ENCODE measurements at regions not wholly inside any gene's neighbourhood (a gene's known extent, or its start where the extent isn't known, plus 50 kb on each side); places are given as distances from the start of the nearest gene placed in this dataset.

DNA sequence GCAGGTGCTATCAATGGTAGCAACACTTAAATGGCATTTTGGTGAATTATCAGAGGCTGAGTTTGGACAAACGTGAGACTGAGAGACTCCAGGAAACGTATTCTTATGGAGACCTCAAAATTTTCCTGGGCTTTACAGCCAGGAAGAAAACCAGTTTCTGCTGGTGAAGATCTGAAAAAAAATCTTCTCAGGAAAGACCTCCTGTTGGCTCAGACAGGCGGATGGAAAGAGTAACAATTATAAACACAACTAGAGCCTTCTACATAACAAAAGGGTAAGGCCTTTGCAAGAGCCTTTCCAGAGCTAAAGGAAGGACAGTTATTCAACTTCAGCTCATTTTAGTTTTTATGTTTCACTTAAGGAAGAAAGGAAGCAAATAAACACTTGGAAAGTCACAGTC, 274.4 kb downstream of the THBS2 start:
- Histone ChIP-seq H3K9ac (ENCODE audit: extremely low read depth, low read length, poor library complexity, severe bottlenecking) (no peak overlapping the region), H3K4me3 (ENCODE audit: low read length) (no peak overlapping the region), H3K27me3 (ENCODE audit: control insufficient read depth, insufficient read depth, low read length, poor library complexity, severe bottlenecking) (no peaks in the 10 kb centered on the region), H3K4me1 (ENCODE audit: control insufficient read depth, insufficient read depth, low read length) (no peaks in the 10 kb centered on the region), H3K36me3 (ENCODE audit: control insufficient read depth, insufficient read depth, low read length) (no peaks in the 10 kb centered on the region), H3K9me3 (ENCODE audit: control insufficient read depth, low read length) (no peaks in the 10 kb centered on the region), H3K27ac (ENCODE audit: low read depth, low read length) (no peak overlapping the region)
- Mint-ChIP-seq H3K27ac (no peak overlapping the region), H3K9me3 (peaks cover 16% of the 10 kb centered on the region), H3K36me3 (ENCODE audit: low read depth) (no peaks in the 10 kb centered on the region), H3K27me3 (ENCODE audit: insufficient read depth) (no peaks in the 10 kb centered on the region), H3K4me1 (no peaks in the 10 kb centered on the region), H3K4me3 (no peak overlapping the region)
- WGBS, 2 experiments (ENCODE audit: insufficient coverage in 1 of 2, insufficient read length in 1 of 2), result 50 to 60% methylated on average over 2 to 3 of the region's 3 CpGs
- no peak for DNase-seq
- TF ChIP-seq, protein P1, sequence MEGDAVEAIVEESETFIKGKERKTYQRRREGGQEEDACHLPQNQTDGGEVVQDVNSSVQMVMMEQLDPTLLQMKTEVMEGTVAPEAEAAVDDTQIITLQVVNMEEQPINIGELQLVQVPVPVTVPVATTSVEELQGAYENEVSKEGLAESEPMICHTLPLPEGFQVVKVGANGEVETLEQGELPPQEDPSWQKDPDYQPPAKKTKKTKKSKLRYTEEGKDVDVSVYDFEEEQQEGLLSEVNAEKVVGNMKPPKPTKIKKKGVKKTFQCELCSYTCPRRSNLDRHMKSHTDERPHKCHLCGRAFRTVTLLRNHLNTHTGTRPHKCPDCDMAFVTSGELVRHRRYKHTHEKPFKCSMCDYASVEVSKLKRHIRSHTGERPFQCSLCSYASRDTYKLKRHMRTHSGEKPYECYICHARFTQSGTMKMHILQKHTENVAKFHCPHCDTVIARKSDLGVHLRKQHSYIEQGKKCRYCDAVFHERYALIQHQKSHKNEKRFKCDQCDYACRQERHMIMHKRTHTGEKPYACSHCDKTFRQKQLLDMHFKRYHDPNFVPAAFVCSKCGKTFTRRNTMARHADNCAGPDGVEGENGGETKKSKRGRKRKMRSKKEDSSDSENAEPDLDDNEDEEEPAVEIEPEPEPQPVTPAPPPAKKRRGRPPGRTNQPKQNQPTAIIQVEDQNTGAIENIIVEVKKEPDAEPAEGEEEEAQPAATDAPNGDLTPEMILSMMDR (conservative IDR thresholded peaks at IDR 0.05), result no peak

DNA sequence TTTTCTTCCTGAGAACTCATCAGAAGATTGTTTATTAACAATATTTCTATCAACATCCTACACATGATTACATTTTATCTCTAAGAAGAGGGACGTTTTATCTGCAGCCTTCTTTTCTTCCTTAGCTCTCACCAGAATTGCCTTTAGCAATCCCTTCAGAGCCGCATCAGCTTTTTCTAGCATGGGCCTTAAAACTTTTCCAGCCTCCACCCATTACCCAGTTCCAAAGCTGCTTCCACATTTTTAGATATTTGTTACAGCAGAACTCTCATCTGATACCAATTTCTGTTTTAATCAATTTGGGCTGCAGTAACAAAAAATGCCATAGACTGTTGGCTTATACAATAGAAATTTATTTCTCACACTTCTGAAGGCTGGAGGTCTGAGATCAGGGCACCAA, 281.5 kb downstream of the THBS2 start:
- no peak overlapping the region for H3K27ac Mint-ChIP-seq
- Histone ChIP-seq H3K27me3 (ENCODE audit: control insufficient read depth, insufficient read depth, low read length, poor library complexity, severe bottlenecking) (no peaks in the 10 kb centered on the region), H3K4me1 (ENCODE audit: control insufficient read depth, insufficient read depth, low read length) (no peaks in the 10 kb centered on the region), H3K36me3 (ENCODE audit: control insufficient read depth, insufficient read depth, low read length) (no peaks in the 10 kb centered on the region), H3K27ac (ENCODE audit: low read depth, low read length) (no peak overlapping the region), H3K9me3 (ENCODE audit: control insufficient read depth, low read length) (no peaks in the 10 kb centered on the region), H3K4me3 (ENCODE audit: low read length) (no peak overlapping the region), H3K9ac (ENCODE audit: extremely low read depth, low read length, poor library complexity, severe bottlenecking) (no peak overlapping the region)
- H3K4me3 Mint-ChIP-seq, result no peak overlapping the region
- H3K9me3 Mint-ChIP-seq, result no peaks in the 10 kb centered on the region
- H3K27me3 Mint-ChIP-seq (ENCODE audit: insufficient read depth), result no peaks in the 10 kb centered on the region
- no peaks in the 10 kb centered on the region for H3K36me3 Mint-ChIP-seq (ENCODE audit: low read depth)
- H3K4me1 Mint-ChIP-seq, result no peaks in the 10 kb centered on the region
- no peak for DNase-seq
- WGBS, 2 experiments (ENCODE audit: insufficient coverage in 1 of 2, insufficient read length in 1 of 2), result 91 to 100% methylated on average over 2 of the region's 2 CpGs
- TF ChIP-seq, protein P1 (conservative IDR thresholded peaks at IDR 0.05), result no peak

GRCh38 chr6:168971549-168971948, 282.1 kb downstream of the THBS2 start:
- 94 to 100% methylated on average over 2 to 4 of the region's 4 CpGs for WGBS, 2 experiments (ENCODE audit: insufficient coverage in 1 of 2, insufficient read length in 1 of 2)
- Mint-ChIP-seq H3K4me3 (no peak overlapping the region), H3K27me3 (ENCODE audit: insufficient read depth) (no peaks in the 10 kb centered on the region), H3K36me3 (ENCODE audit: low read depth) (no peaks in the 10 kb centered on the region), H3K4me1 (no peaks in the 10 kb centered on the region), H3K27ac (no peak overlapping the region), H3K9me3 (peaks cover 3% of the 10 kb centered on the region)
- no peak for DNase-seq
- Histone ChIP-seq H3K36me3 (ENCODE audit: control insufficient read depth, insufficient read depth, low read length) (no peaks in the 10 kb centered on the region), H3K27me3 (ENCODE audit: control insufficient read depth, insufficient read depth, low read length, poor library complexity, severe bottlenecking) (no peaks in the 10 kb centered on the region), H3K27ac (ENCODE audit: low read depth, low read length) (no peak overlapping the region), H3K4me1 (ENCODE audit: control insufficient read depth, insufficient read depth, low read length) (no peaks in the 10 kb centered on the region), H3K9ac (ENCODE audit: extremely low read depth, low read length, poor library complexity, severe bottlenecking) (no peak overlapping the region), H3K4me3 (ENCODE audit: low read length) (no peak overlapping the region), H3K9me3 (ENCODE audit: control insufficient read depth, low read length) (no peaks in the 10 kb centered on the region)
- TF ChIP-seq, protein P1 (conservative IDR thresholded peaks at IDR 0.05), result no peak

All from endodermal cell (in vitro differentiated cells).